HG02623 (cell line): ENCODE measurements at regions not wholly inside any gene's neighbourhood (a gene's known extent, or its start where the extent isn't known, plus 50 kb on each side); places are given as distances from the start of the nearest gene placed in this dataset.
"Not testable (repeated sequence)": the region's sequence is repeated elsewhere in the genome, so short reads cannot be mapped to it uniquely, and the experiment has no call there.

ENCODE experiments used
- ATAC-seq: cut with Tn5 transposase; IDR thresholded peaks from one replicate; pipeline ENCODE4 v1.9.1; 2021; ENCODE audit warnings: moderate library complexity; ENCODE audit not compliant: unreplicated experiment

- ATAC-seq, result not testable (repeated sequence)
Measured at GRCh38 chr16:33710696-33711087, 251.3 kb downstream of the TP53TG3F start.

- not testable (repeated sequence) for ATAC-seq
Measured at GRCh38 chr16:33711616-33712015, 252.2 kb downstream of the TP53TG3F start.

- not testable (repeated sequence) for ATAC-seq
Measured at GRCh38 chr16:33712308-33712707, 252.9 kb downstream of the TP53TG3F start.

- ATAC-seq, result not testable (repeated sequence)
Measured at GRCh38 chr16:33712851-33713709, 253.7 kb downstream of the TP53TG3F start.

- not testable (repeated sequence) for ATAC-seq
Measured at GRCh38 chr16:33713710-33714538, 254.5 kb downstream of the TP53TG3F start.

GRCh38 chr16:33731167-33731566 is 271.8 kb downstream of the TP53TG3F start:
- not testable (repeated sequence) for ATAC-seq

- ATAC-seq, result not testable (repeated sequence)
Measured at GRCh38 chr16:33734650-33735049, 275.2 kb downstream of the TP53TG3F start.

GRCh38 chr16:33766869-33767765 is 307.7 kb downstream of the TP53TG3F start:
- not testable (repeated sequence) for ATAC-seq

- ATAC-seq, result not testable (repeated sequence)
Measured at GRCh38 chr16:33768710-33769109, 309.3 kb downstream of the TP53TG3F start.

- ATAC-seq, result not testable (repeated sequence)
Measured at GRCh38 chr16:33769180-33769846, 309.9 kb downstream of the TP53TG3F start.

- ATAC-seq, result not testable (repeated sequence)
Measured at GRCh38 chr16:33770478-33770877, 311.1 kb downstream of the TP53TG3F start.

- ATAC-seq, result not testable (repeated sequence)
Measured at GRCh38 chr16:33771211-33771610, 311.8 kb downstream of the TP53TG3F start.

GRCh38 chr16:33773966-33774365 is 314.6 kb downstream of the TP53TG3F start:
- not testable (repeated sequence) for ATAC-seq

- not testable (repeated sequence) for ATAC-seq
Measured at GRCh38 chr16:33774724-33775123, 315.3 kb downstream of the TP53TG3F start.

GRCh38 chr16:33816328-33816944 is 357.0 kb downstream of the TP53TG3F start:
- not testable (repeated sequence) for ATAC-seq

GRCh38 chr16:33824736-33825135 is 365.3 kb downstream of the TP53TG3F start:
- ATAC-seq, result not testable (repeated sequence)

- ATAC-seq, result not testable (repeated sequence)
Measured at GRCh38 chr16:33827522-33827921, 368.1 kb downstream of the TP53TG3F start.

- not testable (repeated sequence) for ATAC-seq
Measured at GRCh38 chr16:33839157-33839556, 379.7 kb downstream of the TP53TG3F start.

- not testable (repeated sequence) for ATAC-seq
Measured at GRCh38 chr16:33844533-33844932, 385.1 kb downstream of the TP53TG3F start.
